CD1c-positive myeloid dendritic cell (primary cell): ENCODE measurements at regions not wholly inside any gene's neighbourhood (a gene's known extent, or its start where the extent isn't known, plus 50 kb on each side); places are given as distances from the start of the nearest gene placed in this dataset.
A peak's percentile ranks its signal among the peaks of the same experiment; 100 is the strongest.

Experiments
- DNase-seq: peaks from one replicate; pipeline ENCODE4 v3.0.0-alpha.2; 2016; ENCODE audit errors: extremely low spot score

GRCh38 chr15:89399238-89400115 lies 64.9 kb upstream of the POLG start:
- peak; percentile 29 for DNase-seq

GRCh38 chr15:89398896-89399237 lies 64.2 kb upstream of the POLG start:
- DNase-seq = no peak

- DNase-seq = no peak
Measured at GRCh38 chr15:89397653-89398023, 63.0 kb upstream of the POLG start.

GRCh38 chr15:89396723-89397652 lies 62.4 kb upstream of the POLG start:
- DNase-seq = no peak

- peak; percentile 67 for DNase-seq
Measured at GRCh38 chr15:89395996-89396395, 61.4 kb upstream of the POLG start.

- DNase-seq = no peak
Measured at GRCh38 chr15:89395461-89395871, 60.8 kb upstream of the POLG start.

GRCh38 chr15:89395031-89395430 lies 60.4 kb upstream of the POLG start:
- DNase-seq = no peak

- no peak for DNase-seq
Measured at GRCh38 chr15:89393056-89393455, 58.4 kb upstream of the POLG start.

- DNase-seq = no peak
Measured at GRCh38 chr15:89391685-89392257, 57.1 kb upstream of the POLG start.

GRCh38 chr15:89389841-89390603 lies 55.4 kb upstream of the POLG start:
- DNase-seq = no peak

- DNase-seq = no peak
Measured at GRCh38 chr15:89387140-89387903, 52.7 kb upstream of the POLG start.

- peak; percentile 26 for DNase-seq
Measured at GRCh38 chr15:89385596-89386331, 51.1 kb upstream of the POLG start.
